ENCODE measurements at regions not wholly inside any gene's neighbourhood (a gene's known extent, or its start where the extent isn't known, plus 50 kb on each side); places are given as distances from the start of the nearest gene placed in this dataset.
"Not testable (repeated sequence)": the region's sequence is repeated elsewhere in the genome, so short reads cannot be mapped to it uniquely, and the experiment has no call there.

DNA sequence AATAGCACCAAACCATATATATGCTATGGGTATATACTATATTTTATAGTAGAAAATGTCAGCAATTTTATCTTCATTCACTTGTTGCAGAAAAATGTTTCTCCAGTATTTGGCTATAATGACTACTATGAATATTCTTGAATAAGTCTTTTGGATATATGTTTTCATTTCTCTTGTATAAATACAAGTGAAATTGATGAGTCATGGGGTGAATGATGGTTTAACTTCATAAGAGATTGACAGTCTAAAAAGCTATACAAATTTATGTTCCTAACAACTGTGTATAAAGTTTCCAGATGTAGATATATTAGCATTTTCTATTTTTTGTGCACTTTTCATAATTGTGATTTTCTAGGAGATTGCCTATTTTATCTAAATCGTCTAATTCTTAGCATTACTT is 714.8 kb downstream of the TRHDE start:
- no peak for DNase-seq (ENCODE audit: low read depth in 1 of 2, low spot score in 1 of 2)
- TF ChIP-seq, protein P1, sequence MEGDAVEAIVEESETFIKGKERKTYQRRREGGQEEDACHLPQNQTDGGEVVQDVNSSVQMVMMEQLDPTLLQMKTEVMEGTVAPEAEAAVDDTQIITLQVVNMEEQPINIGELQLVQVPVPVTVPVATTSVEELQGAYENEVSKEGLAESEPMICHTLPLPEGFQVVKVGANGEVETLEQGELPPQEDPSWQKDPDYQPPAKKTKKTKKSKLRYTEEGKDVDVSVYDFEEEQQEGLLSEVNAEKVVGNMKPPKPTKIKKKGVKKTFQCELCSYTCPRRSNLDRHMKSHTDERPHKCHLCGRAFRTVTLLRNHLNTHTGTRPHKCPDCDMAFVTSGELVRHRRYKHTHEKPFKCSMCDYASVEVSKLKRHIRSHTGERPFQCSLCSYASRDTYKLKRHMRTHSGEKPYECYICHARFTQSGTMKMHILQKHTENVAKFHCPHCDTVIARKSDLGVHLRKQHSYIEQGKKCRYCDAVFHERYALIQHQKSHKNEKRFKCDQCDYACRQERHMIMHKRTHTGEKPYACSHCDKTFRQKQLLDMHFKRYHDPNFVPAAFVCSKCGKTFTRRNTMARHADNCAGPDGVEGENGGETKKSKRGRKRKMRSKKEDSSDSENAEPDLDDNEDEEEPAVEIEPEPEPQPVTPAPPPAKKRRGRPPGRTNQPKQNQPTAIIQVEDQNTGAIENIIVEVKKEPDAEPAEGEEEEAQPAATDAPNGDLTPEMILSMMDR (IDR thresholded peaks at IDR 0.05; ENCODE audit: low read depth, low read length), result no peak
- H3K27ac ChIP-seq, result no peak overlapping the region
- H3K4me3 ChIP-seq, result no peak overlapping the region
- H3K9me3 ChIP-seq (ENCODE audit: low read depth), result no peaks in the 10 kb centered on the region
- H3K27me3 ChIP-seq, result no peaks in the 10 kb centered on the region
- H3K36me3 ChIP-seq, result no peaks in the 10 kb centered on the region
- peaks cover 12% of the 10 kb centered on the region for H3K4me1 ChIP-seq (ENCODE audit: low read depth)

DNA sequence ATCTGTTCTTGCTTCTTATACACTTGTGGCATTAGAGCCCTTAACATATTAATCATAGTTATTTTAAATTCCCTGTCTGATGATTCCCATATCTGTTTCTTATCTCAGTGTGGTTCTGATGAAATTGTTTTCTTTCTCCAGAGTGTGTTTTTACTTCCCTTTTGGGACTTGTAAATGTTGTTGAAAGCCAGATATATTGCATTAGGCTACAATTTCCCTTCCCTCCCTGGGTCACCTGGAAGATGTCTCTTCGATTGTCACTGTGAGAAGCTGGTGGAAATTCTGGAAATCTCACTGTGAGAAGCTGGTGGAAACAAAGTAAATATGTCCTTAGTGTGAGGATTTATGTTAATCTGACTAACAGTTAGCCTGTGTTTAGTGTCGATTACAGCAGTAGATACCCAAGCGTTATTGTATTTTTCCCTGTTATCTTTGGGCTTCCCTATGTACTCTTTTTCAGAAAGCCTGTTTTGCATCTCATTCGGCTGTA is 717.3 kb downstream of the TRHDE start:
- H3K27ac ChIP-seq, result no peak overlapping the region
- no peaks in the 10 kb centered on the region for H3K9me3 ChIP-seq (ENCODE audit: low read depth)
- no peaks in the 10 kb centered on the region for H3K36me3 ChIP-seq
- TF ChIP-seq, protein P1 (IDR thresholded peaks at IDR 0.05; ENCODE audit: low read depth, low read length), result no peak
- no peak overlapping the region for H3K4me3 ChIP-seq
- H3K4me1 ChIP-seq (ENCODE audit: low read depth), result peaks cover 12% of the 10 kb centered on the region
- H3K27me3 ChIP-seq, result no peaks in the 10 kb centered on the region
- no peak for DNase-seq (ENCODE audit: low read depth in 1 of 2, low spot score in 1 of 2)

DNA sequence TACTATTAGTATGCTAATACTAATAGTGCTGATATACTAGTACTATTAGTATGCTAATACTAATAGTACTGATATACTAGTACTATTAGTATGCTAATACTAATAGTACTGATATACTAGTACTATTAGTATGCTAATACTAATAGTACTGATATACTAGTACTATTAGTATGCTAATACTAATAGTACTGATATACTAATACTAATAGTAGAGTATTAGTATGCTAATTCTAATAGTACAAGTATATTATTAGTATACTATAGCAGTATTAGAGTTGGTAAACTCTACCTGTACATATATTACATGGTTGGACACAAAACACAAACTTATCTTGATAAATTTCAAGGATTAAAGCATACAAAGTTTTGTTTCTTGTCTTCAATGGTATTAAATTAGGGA is 722.9 kb downstream of the TRHDE start:
- H3K4me1 ChIP-seq (ENCODE audit: low read depth); H3K9me3 ChIP-seq (ENCODE audit: low read depth); H3K27ac ChIP-seq; H3K36me3 ChIP-seq; H3K27me3 ChIP-seq; DNase-seq (ENCODE audit: low read depth in 1 of 2, low spot score in 1 of 2); H3K4me3 ChIP-seq: not testable (repeated sequence)

DNA sequence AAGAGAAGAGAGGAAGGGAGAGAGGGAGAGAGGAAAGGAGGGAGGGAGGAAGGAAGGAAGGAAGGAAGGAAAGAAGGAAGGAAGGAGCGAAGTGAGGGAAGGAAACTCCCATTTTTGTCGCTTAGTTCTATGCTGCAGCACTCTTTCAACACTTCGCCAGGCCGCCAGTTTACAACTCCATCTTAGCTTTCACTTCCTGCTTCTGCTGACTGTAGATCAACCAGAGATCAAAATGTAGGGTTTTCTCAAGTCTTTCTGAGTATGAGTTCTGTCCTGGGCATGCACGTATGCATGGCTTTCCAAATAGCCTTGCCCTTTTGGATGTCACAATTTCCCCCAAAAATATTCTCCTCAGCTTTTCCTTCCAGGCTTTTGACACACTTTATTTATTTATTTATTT is 723.4 kb downstream of the TRHDE start:
- H3K9me3 ChIP-seq (ENCODE audit: low read depth), result no peaks in the 10 kb centered on the region
- H3K4me1 ChIP-seq (ENCODE audit: low read depth), result no peaks in the 10 kb centered on the region
- no peak overlapping the region for H3K4me3 ChIP-seq
- DNase-seq (ENCODE audit: low read depth in 1 of 2, low spot score in 1 of 2), result no peak
- no peaks in the 10 kb centered on the region for H3K36me3 ChIP-seq
- H3K27ac ChIP-seq, result no peak overlapping the region
- H3K27me3 ChIP-seq, result no peaks in the 10 kb centered on the region
- TF ChIP-seq, protein P1 (IDR thresholded peaks at IDR 0.05; ENCODE audit: low read depth, low read length), result no peak

DNA sequence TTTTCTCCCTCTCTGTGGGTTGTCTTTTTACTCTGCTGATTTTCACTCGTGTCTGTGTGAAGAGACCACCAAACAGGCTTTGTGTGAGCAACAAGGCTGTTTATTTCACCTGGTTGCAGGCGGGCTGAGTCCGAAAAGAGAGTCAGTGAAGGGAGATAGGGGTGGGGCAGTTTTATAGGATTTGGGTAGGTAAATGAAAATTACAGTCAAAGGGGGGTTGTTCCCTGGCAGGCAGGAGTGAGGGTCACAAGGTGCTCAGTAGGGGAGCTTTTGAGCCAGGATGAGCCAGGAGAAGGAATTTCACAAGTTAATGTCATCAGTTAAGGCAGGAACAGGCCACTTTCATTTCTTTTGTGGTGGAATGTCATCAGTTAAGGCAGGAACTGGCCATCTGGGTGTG is 729.6 kb downstream of the TRHDE start:
- not testable (repeated sequence) for H3K36me3 ChIP-seq; H3K4me1 ChIP-seq (ENCODE audit: low read depth); DNase-seq (ENCODE audit: low read depth in 1 of 2, low spot score in 1 of 2); H3K27me3 ChIP-seq; H3K27ac ChIP-seq; H3K4me3 ChIP-seq; H3K9me3 ChIP-seq (ENCODE audit: low read depth)

DNA sequence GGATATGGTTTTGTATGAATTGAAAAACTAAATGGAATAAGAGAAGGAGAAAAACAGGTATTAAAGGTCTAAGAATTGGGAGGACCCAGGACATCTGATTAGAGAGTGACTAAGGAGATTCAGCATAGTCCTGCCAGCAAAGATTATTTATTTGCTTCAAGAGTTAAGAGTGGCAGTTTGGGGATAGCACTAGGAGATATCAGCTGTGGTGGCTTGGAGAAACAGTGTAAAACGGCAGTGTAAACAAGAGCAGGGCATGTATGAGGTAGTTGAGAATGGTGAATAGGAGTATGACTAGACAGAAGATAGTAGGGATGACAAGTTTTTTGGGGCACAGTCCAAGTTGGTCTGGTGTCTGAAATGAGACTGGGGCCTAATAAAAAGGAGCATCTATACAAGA is 730.3 kb downstream of the TRHDE start:
- H3K36me3 ChIP-seq; H3K27me3 ChIP-seq; H3K4me3 ChIP-seq; H3K9me3 ChIP-seq (ENCODE audit: low read depth); H3K27ac ChIP-seq; DNase-seq (ENCODE audit: low read depth in 1 of 2, low spot score in 1 of 2); H3K4me1 ChIP-seq (ENCODE audit: low read depth): not testable (repeated sequence)

DNA sequence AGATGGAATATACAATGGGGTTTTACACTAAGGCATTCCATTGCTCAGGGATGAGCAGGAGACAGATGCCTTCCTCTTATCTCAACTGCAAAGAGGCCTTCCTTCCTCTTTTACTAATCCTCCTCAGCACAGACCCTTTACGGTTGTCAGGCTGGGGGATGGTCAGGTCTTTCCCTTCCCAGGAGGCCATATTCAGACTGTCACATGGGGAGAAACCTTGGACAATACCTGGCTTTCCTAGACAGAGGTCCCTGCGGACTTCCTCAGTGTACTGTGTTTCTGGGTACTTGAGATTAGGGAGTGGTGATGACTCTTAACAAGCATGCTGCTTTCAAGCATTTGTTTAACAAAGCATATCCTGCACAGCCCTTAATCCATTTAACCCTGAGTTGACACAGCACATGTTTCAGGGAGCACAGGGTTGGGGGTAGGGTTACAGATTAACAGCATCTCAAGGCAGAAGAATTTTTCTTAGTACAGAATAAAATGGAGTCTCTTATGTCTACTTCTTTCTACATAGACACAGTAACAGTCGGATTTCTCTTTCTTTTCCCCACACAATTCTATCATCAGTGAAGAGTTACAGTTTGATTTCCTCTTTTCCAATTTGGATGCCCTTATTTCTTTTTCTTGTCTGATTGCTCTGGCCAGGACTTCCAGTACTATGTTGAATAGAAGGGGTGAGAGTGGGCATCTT is 737.1 kb downstream of the TRHDE start:
- H3K4me3 ChIP-seq; H3K36me3 ChIP-seq; H3K9me3 ChIP-seq (ENCODE audit: low read depth); H3K27ac ChIP-seq; H3K27me3 ChIP-seq; DNase-seq (ENCODE audit: low read depth in 1 of 2, low spot score in 1 of 2); H3K4me1 ChIP-seq (ENCODE audit: low read depth): not testable (repeated sequence)

DNA sequence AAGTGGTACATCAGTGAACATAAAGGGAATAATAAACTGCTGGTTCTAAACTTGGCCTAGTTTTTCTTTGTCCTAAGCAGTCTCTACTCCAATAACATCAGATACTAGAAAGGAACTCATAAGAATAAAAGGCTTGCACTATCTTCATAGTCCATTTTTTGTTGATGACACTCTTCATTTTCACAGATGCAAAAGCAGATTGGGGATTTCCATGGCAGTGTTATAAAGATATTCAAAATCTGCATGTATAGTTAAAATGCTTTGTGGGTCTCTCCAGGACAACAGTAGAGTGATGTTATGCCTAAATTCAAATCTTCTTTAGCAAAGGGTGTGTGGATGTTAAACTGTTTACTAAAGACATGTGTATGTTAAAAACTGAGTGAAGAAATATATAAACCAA is 745.8 kb downstream of the TRHDE start:
- TF ChIP-seq, protein P1 (IDR thresholded peaks at IDR 0.05; ENCODE audit: low read depth, low read length), result no peak
- no peaks in the 10 kb centered on the region for H3K4me1 ChIP-seq (ENCODE audit: low read depth)

More for the DNA sequence above, 745.8 kb downstream of the TRHDE start:
- Histone ChIP-seq H3K27ac (no peak overlapping the region), H3K27me3 (no peaks in the 10 kb centered on the region), H3K36me3 (no peaks in the 10 kb centered on the region), H3K4me3 (no peak overlapping the region), H3K9me3 (ENCODE audit: low read depth) (no peaks in the 10 kb centered on the region)
- no peak for DNase-seq (ENCODE audit: low read depth in 1 of 2, low spot score in 1 of 2)
